Smooth muscle cell (in vitro differentiated cells): ENCODE measurements at regions not wholly inside any gene's neighbourhood (a gene's known extent, or its start where the extent isn't known, plus 50 kb on each side); places are given as distances from the start of the nearest gene placed in this dataset.

Experiments
- DNase-seq: peaks from one replicate; lab custom pipeline; 2025; ENCODE audit not compliant: unreplicated experiment; lab: John Stamatoyannopoulos, UW
- H2AFZ ChIP-seq: fragments of 200-600 bp; sonication (generic); 2 replicates; pipeline ENCODE4 v1.6.0; 2016; ENCODE audit warnings: antibody characterized with exemption, low read depth, mild to moderate bottlenecking
- H3F3A ChIP-seq: fragments of 200-600 bp; sonication (generic); 2 replicates; pipeline ENCODE4 v1.6.0; 2017; ENCODE audit warnings: antibody characterized with exemption, low read depth
- H3K27ac ChIP-seq: fragments of 200-600 bp; sonication (generic); 2 replicates; pipeline ENCODE4 v1.5.1; 2016; ENCODE audit warnings: low read depth, mild to moderate bottlenecking
- H3K27me3 ChIP-seq: fragments of 200-600 bp; sonication (generic); 2 replicates; pipeline ENCODE4 v1.6.1; 2016; ENCODE audit warnings: low read depth, mild to moderate bottlenecking
- H3K36me3 ChIP-seq: fragments of 200-600 bp; sonication (generic); 2 replicates; pipeline ENCODE4 v1.5.1; 2016; ENCODE audit warnings: low read depth
- H3K4me1 ChIP-seq: fragments of 200-600 bp; sonication (generic); 2 replicates; pipeline ENCODE4 v1.5.1; 2016; ENCODE audit warnings: low read depth
- H3K4me2 ChIP-seq: fragments of 200-600 bp; sonication (generic); 2 replicates; pipeline ENCODE4 v1.6.0; 2016; ENCODE audit warnings: mild to moderate bottlenecking
- H3K4me3 ChIP-seq: fragments of 200-600 bp; sonication (generic); 2 replicates; pipeline ENCODE4 v1.5.1; 2016; ENCODE audit warnings: mild to moderate bottlenecking
- H3K79me2 ChIP-seq: fragments of 200-600 bp; sonication (generic); 2 replicates; pipeline ENCODE4 v1.6.0; 2016; ENCODE audit warnings: low read depth, mild to moderate bottlenecking
- H3K9ac ChIP-seq: fragments of 200-600 bp; sonication (generic); 2 replicates; pipeline ENCODE4 v1.6.0; 2016; ENCODE audit warnings: low read depth
- H3K9me3 ChIP-seq: fragments of 200-600 bp; sonication (generic); replicated peaks from 2 replicates; pipeline ENCODE4 v1.5.1; 2016; ENCODE audit warnings: low read depth
- H4K20me1 ChIP-seq: fragments of 200-600 bp; sonication (generic); 2 replicates; pipeline ENCODE4 v1.6.0; 2016; ENCODE audit warnings: low read depth
- CTCF ChIP-seq: fragments of 200-600 bp; sonication (generic); IDR thresholded peaks from 2 replicates; pipeline ENCODE4 v1.5.1; 2017; ENCODE audit warnings: borderline replicate concordance, mild to moderate bottlenecking, antibody characterized with exemption; ENCODE audit not compliant: insufficient read depth, poor library complexity, severe bottlenecking
- WGBS: methylation state at CpG from one replicate; pipeline ENCODE4 v1.1.7; 2016; ENCODE audit warnings: low lambda C conversion rate; 5-methylcytosine and 5-hydroxymethylcytosine counted together

GRCh38 chr17:34764716-34765115 lies 185.3 kb downstream of the TMEM132E start:
- H3K79me2 ChIP-seq, result no peaks in the 10 kb centered on the region
- no peaks in the 10 kb centered on the region for H3K36me3 ChIP-seq
- H2AFZ ChIP-seq, result no peak overlapping the region
- H3K4me3 ChIP-seq, result no peak overlapping the region
- WGBS, result 74% methylated on average over 3 of the region's 3 CpGs
- H3K4me1 ChIP-seq, result no peaks in the 10 kb centered on the region
- no peak for TF ChIP-seq CTCF
- no peaks in the 10 kb centered on the region for H4K20me1 ChIP-seq
- no peaks in the 10 kb centered on the region for H3F3A ChIP-seq
- no peak overlapping the region for H3K27ac ChIP-seq
- DNase-seq, result no peak
- H3K27me3 ChIP-seq, result peaks cover 19% of the 10 kb centered on the region
- no peaks in the 10 kb centered on the region for H3K9me3 ChIP-seq
- H3K9ac ChIP-seq, result no peak overlapping the region
- no peak overlapping the region for H3K4me2 ChIP-seq

GRCh38 chr17:34763728-34764665 lies 184.6 kb downstream of the TMEM132E start:
- no peak for TF ChIP-seq CTCF
- H3K36me3 ChIP-seq, result no peaks in the 10 kb centered on the region
- no peak overlapping the region for H3K4me3 ChIP-seq
- H3K79me2 ChIP-seq, result no peaks in the 10 kb centered on the region
- no peaks in the 10 kb centered on the region for H4K20me1 ChIP-seq
- no peak for DNase-seq
- H3K4me2 ChIP-seq, result no peak overlapping the region
- 68% methylated on average over 7 of the region's 7 CpGs for WGBS
- H3F3A ChIP-seq, result no peaks in the 10 kb centered on the region
- no peak overlapping the region for H3K27ac ChIP-seq
- no peak overlapping the region for H2AFZ ChIP-seq
- H3K4me1 ChIP-seq, result no peaks in the 10 kb centered on the region
- H3K9ac ChIP-seq, result no peak overlapping the region
- no peaks in the 10 kb centered on the region for H3K9me3 ChIP-seq
- H3K27me3 ChIP-seq, result peaks cover 16% of the 10 kb centered on the region

GRCh38 chr17:34762078-34762477 lies 182.7 kb downstream of the TMEM132E start:
- Histone ChIP-seq H4K20me1 (no peaks in the 10 kb centered on the region), H3K4me3 (no peak overlapping the region), H3F3A (no peaks in the 10 kb centered on the region), H2AFZ (no peak overlapping the region), H3K4me1 (no peaks in the 10 kb centered on the region), H3K9me3 (no peaks in the 10 kb centered on the region), H3K9ac (no peak overlapping the region), H3K27me3 (peaks cover 16% of the 10 kb centered on the region), H3K79me2 (no peaks in the 10 kb centered on the region), H3K4me2 (no peak overlapping the region), H3K36me3 (no peaks in the 10 kb centered on the region), H3K27ac (no peak overlapping the region)
- 78% methylated on average over 3 of the region's 3 CpGs for WGBS
- no peak for DNase-seq
- TF ChIP-seq CTCF, result no peak

GRCh38 chr17:34761646-34762045 lies 182.3 kb downstream of the TMEM132E start:
- WGBS, result 81% methylated on average over 4 of the region's 4 CpGs
- DNase-seq, result no peak
- no peaks in the 10 kb centered on the region for H3F3A ChIP-seq
- peaks cover 16% of the 10 kb centered on the region for H3K27me3 ChIP-seq
- peaks cover 3% of the 10 kb centered on the region for H3K4me1 ChIP-seq
- no peaks in the 10 kb centered on the region for H4K20me1 ChIP-seq
- no peak overlapping the region for H2AFZ ChIP-seq
- H3K9me3 ChIP-seq, result no peaks in the 10 kb centered on the region
- H3K79me2 ChIP-seq, result no peaks in the 10 kb centered on the region
- H3K27ac ChIP-seq, result no peak overlapping the region
- H3K4me2 ChIP-seq, result no peak overlapping the region
- H3K4me3 ChIP-seq, result no peak overlapping the region
- H3K9ac ChIP-seq, result no peak overlapping the region
- no peaks in the 10 kb centered on the region for H3K36me3 ChIP-seq
- TF ChIP-seq CTCF, result no peak
